Effector CD4-positive, alpha-beta T cell (primary cell): ENCODE measurements at regions not wholly inside any gene's neighbourhood (a gene's known extent, or its start where the extent isn't known, plus 50 kb on each side); places are given as distances from the start of the nearest gene placed in this dataset.
"Not testable (repeated sequence)": the region's sequence is repeated elsewhere in the genome, so short reads cannot be mapped to it uniquely, and the experiment has no call there.

Source experiments
- DNase-seq: peaks from one replicate; pipeline ENCODE4 v3.0.0-alpha.2; 2020

DNA sequence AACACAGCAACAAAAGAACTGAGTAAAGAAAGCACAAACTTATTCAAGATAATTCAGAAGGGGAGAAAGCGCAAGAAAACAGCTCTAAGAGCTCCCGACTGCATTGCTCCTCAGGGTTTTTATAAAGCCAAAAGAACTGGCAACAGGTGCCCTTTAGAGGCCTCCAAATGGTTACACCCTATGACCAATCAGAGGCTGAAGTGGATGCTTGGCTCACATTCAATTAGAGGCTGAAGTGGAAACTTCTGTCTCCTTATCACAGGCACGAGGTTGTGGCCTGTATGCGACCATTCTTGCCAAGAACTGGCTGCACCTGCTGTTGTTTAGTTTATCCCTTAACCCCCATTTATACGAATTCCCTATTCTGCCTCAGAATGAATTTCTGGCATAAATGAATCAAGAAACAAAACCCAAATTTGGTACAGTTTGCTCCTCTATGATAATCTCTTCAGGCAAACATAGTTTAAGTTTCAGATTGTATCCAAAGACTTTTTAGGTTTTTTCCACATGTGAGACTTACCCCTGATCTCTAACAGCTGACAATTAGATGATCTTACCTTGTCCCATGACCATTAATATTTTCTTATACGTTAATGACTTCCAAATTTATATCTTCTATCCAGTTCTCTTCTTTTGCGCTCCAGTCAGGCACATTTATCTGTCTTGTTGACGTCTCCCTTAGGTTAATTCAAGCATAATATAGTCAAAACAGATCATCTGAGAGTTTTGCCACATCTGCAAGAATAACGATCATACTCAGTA is 504.8 kb downstream of the NXPH1 start:
- no peak for DNase-seq

- DNase-seq, result no peak
Observed at GRCh38 chr7:8939446-8939845, 506.0 kb downstream of the NXPH1 start.

DNA sequence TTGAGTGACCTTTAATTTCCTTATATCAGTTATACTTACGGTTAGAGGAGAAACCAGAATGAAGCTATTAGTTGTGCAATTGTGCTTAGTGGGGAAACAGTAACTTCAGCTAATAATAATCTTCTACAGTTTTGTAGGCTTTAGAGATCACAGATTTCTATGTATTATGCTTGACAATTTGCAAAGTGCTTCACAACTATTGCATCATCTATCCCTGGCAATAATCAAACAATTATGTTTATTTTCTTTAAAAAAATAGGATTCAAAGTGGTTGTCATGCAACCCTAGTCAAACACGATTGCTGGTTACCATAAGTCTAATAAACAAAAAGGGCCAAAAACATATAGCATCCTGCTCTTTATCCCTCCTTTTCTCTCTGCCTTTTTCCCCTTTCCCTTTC is 530.3 kb downstream of the NXPH1 start:
- DNase-seq, result no peak

GRCh38 chr7:8965177-8965576 is 531.8 kb downstream of the NXPH1 start:
- DNase-seq, result no peak

- no peak for DNase-seq
Observed at GRCh38 chr7:8973601-8974000, 540.2 kb downstream of the NXPH1 start.

DNA sequence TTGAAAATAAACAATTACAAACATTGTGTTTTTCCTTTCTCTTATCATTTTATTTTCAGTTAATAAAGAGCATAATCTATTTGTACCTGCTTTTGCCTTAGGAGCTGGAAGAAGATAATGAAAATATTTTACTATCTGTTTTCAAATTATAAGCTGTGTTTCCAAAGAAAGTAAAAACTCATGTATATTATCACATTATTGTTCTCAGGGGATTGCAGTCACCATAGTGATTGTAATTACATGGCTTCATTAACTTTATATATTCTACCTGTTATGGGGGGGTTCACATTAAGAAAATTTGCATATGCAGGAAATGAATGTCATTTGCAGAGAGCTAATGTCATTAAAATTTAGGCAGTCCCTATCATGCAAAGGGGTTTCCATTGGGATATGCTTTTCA is 542.3 kb downstream of the NXPH1 start:
- no peak for DNase-seq

- DNase-seq, result no peak
Observed at GRCh38 chr7:8982338-8982992, 549.1 kb downstream of the NXPH1 start.

DNA sequence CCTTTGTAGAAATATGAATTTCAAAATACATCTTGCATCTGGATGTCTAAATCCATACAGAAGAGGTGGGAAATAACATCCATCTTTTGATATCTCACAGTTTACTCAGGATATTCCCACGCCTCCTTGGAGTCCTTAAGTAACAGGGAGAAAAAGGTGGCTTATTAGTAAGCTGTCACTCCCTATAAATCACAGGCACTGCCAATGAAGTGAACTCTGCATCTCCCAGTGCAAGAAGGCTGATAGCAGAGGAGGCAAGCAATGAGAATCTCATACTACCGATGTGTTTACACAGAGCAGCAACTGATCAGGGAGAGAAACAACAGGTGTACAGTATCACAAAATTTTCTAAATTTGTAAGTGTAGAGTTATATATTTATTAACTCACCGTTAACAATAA is 551.8 kb downstream of the NXPH1 start:
- no peak for DNase-seq

DNA sequence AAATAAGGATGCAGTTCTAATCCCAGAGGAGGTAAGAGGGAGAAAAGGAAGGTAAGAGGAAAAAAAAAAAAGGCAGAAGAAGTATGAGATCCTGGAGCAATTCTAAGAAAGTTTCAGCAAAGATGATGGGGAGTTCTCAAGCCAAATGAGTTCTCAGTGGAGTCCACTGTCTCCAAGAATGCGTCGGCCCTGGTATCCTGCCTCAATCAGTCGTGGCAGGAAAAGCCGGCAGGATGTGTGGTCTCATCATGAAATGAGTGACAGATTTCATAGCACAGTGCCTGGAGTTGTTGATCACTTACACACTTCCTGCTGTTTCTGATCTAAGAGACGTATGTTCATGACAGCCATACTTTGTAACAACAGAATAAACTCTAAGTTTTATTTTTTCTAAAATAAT is 554.9 kb downstream of the NXPH1 start:
- no peak for DNase-seq

- DNase-seq, result no peak
Observed at GRCh38 chr7:8991159-8991558, 557.8 kb downstream of the NXPH1 start.

DNA sequence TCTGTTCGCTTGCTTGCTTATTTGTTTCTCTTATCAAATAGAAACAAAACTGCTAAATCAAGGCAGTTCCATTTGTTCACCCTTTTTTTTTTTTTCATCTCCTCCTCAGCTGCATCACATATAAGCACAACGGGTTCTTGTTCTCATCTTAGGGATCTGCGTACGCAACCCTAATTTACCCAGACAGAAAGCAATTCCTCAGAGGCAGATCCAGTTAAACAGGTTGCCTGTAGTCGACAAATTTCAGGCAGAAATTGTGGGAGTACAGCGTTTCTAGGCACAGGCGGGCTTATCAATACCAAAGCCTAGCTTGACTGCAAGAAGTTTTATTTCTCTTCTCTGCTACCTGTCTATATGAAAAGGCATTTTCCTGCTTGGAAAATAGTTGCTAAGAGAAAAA is 565.4 kb downstream of the NXPH1 start:
- DNase-seq, result no peak

DNA sequence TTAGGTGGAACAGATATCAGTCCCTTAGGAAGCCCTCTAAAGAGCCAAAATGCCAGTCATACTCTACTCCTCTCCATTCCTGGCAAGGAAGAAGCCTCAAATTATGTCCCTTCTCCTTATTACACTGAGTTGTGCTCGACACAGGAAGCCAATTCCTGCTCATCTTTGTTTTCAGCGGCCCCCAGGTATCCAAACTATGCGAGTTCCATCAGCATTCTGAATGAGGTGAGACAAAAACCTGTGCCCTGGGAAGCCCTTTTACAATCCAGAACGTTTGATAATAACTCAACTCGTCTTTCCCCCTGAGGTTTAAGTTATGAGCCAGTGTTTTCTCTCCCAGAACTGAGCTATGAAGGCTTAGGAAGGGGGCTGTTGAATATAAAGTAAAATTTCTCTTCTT is 580.5 kb downstream of the NXPH1 start:
- DNase-seq, result no peak

DNA sequence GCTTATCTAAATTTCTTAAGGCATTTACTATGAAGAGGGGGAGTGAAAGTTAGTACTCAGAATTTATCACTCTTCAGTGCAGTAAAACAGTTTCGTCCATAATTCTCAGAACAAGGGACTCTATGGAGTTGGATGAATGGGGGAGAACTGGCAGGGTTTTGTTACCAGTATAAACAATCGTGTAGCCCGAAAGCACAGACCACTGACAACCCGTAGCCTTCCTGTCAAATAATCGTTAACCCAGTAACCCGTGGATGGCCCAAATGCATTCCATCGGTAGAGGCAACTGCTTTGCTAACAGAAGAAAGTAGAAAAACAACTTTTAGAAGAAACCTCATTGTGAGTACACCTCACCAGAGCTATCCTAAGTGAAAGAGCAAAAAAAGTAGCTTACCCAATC is 583.9 kb downstream of the NXPH1 start:
- no peak for DNase-seq

DNA sequence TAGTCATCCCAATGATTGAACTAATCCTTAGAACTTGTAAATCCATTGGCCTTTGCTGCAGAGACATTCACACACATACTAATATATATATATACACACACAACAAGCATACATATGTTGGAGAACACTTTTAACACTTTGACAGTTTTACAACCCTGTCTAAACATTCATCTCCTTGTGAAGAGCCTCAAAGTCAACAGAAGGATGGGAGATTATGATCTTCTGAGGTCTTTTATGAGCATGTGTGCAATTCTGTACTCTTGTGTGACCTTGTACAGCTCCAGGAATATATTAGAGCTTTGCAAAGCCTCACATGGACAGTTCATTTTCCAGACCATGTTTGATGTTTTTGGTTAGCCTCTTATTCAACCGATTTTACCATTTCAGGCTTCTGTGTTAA is 589.0 kb downstream of the NXPH1 start:
- DNase-seq, result no peak

GRCh38 chr7:9023675-9024294 is 590.4 kb downstream of the NXPH1 start:
- no peak for DNase-seq

GRCh38 chr7:9026121-9026520 is 592.7 kb downstream of the NXPH1 start:
- no peak for DNase-seq

- no peak for DNase-seq
Observed at GRCh38 chr7:9028012-9028411, 594.6 kb downstream of the NXPH1 start.

GRCh38 chr7:9029681-9030530 is 596.5 kb downstream of the NXPH1 start:
- DNase-seq, result no peak

DNA sequence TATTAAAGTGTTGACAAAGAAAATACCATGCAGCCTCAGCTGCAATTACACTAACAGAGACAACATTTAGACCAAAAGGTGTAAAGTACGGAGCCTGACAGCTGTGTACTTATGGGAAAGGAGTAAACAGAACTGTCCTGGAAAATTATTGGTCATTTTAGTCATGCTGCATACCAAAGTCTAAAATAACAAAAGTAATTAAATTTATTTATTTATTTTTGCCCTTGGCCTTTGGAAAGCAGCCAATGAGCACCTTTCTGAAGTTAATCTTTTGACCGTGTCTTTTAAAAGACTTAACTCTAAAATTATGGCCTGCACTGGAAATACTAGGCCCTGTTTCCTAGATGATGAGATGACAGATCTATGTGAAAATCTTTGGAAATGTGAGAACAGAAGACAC is 597.6 kb downstream of the NXPH1 start:
- no peak for DNase-seq

DNA sequence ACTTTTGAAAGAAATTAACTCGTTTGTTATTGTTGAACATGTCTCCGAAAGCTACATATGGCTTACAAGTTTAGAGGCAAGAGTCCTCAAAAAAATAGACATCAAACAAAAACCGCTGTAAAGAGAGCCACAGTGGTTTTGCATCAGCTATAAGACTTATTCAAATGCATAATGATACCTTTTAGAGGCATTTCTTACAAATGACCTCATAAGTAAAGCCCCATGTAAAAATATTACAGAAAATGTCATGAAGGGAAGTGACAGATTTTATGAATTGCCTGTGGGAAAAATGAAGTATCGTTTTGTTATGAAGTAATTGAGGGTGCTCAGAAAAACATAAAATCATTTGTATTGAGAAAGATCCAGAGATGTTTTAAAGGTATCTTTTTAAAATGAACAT is 598.0 kb downstream of the NXPH1 start:
- no peak for DNase-seq

DNA sequence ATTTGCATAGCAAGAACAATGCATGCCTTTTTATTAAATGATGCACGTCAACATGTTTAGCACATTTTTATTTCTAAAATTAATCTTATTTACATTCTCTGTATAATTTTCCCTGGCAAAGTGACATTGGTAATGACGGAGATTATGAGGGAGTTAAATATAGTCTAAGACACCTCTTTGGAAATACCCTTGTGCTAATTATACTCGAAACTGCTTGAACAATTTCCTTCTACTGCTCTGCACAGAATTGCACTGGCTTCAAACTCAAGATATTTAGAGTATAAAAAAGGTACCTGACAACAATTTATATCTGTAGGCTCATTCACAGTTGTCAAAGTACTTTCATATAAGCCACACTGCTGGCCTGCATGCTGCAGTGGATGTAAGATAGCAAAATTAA is 602.7 kb downstream of the NXPH1 start:
- DNase-seq, result no peak

- no peak for DNase-seq
Observed at GRCh38 chr7:9071160-9071762, 637.9 kb downstream of the NXPH1 start.

- not testable (repeated sequence) for DNase-seq
Observed at GRCh38 chr7:9075774-9076173, 642.4 kb downstream of the NXPH1 start.
